ENCODE measurements at regions not wholly inside any gene's neighbourhood (a gene's known extent, or its start where the extent isn't known, plus 50 kb on each side); places are given as distances from the start of the nearest gene placed in this dataset.

- TF ChIP-seq EZH2phosphoT487 (IDR thresholded peaks at IDR 0.05; ENCODE audit: low read depth, severe bottlenecking, unreplicated experiment) (no peak), EZH2 (IDR thresholded peaks at IDR 0.05; ENCODE audit: borderline replicate concordance) (no peak), CTCF (IDR thresholded peaks at IDR 0.05; ENCODE audit: poor library complexity) (no peak)
Measured at GRCh38 chr4:152269448-152270191, 266.3 kb downstream of the FBXW7 start.

GRCh38 chr4:152267811-152268210 is 268.1 kb downstream of the FBXW7 start:
- DNase-seq (ENCODE audit: low spot score), result no peak
- no peaks in the 10 kb centered on the region for H3K79me2 ChIP-seq
- no peak for TF ChIP-seq EZH2phosphoT487 (IDR thresholded peaks at IDR 0.05; ENCODE audit: low read depth, severe bottlenecking, unreplicated experiment)
- TF ChIP-seq EZH2 (IDR thresholded peaks at IDR 0.05; ENCODE audit: borderline replicate concordance), result no peak
- no peak for TF ChIP-seq CTCF (IDR thresholded peaks at IDR 0.05; ENCODE audit: poor library complexity)
- H3K27me3 ChIP-seq, result no peaks in the 10 kb centered on the region
- no peak overlapping the region for H2AFZ ChIP-seq
- no peaks in the 10 kb centered on the region for H4K20me1 ChIP-seq (ENCODE audit: insufficient read depth, poor library complexity, severe bottlenecking)
- no peak overlapping the region for H3K4me3 ChIP-seq
- H3K27ac ChIP-seq, result no peak overlapping the region
- WGBS (ENCODE audit: low lambda C conversion rate, missing lambda C conversion rate), result 65% methylated on average over 3 of the region's 3 CpGs
- H3K9me2 ChIP-seq (replicated peaks; ENCODE audit: insufficient read depth), result no peaks in the 10 kb centered on the region
- H3K36me3 ChIP-seq (replicated peaks; ENCODE audit: insufficient read depth, low read depth), result no peaks in the 10 kb centered on the region
- no peak overlapping the region for H3K4me2 ChIP-seq
- no peaks in the 10 kb centered on the region for H3K9me3 ChIP-seq (ENCODE audit: low read depth)
- peaks cover 11% of the 10 kb centered on the region for H3K4me1 ChIP-seq (ENCODE audit: insufficient read depth)

More at GRCh38 chr4:152269448-152270191, 266.3 kb downstream of the FBXW7 start:
- DNase-seq (ENCODE audit: low spot score), result no peak
- peaks cover 9% of the 10 kb centered on the region for H3K4me1 ChIP-seq (ENCODE audit: insufficient read depth)
- no peaks in the 10 kb centered on the region for H3K9me2 ChIP-seq (replicated peaks; ENCODE audit: insufficient read depth)
- H3K4me3 ChIP-seq, result no peak overlapping the region
- H3K9me3 ChIP-seq (ENCODE audit: low read depth), result no peaks in the 10 kb centered on the region
- no peaks in the 10 kb centered on the region for H3K27me3 ChIP-seq
- H3K4me2 ChIP-seq, result no peak overlapping the region
- no peaks in the 10 kb centered on the region for H3K36me3 ChIP-seq (replicated peaks; ENCODE audit: insufficient read depth, low read depth)
- no peaks in the 10 kb centered on the region for H4K20me1 ChIP-seq (ENCODE audit: insufficient read depth, poor library complexity, severe bottlenecking)
- 90% methylated on average over 9 of the region's 9 CpGs for WGBS (ENCODE audit: low lambda C conversion rate, missing lambda C conversion rate)
- H3K27ac ChIP-seq, result no peak overlapping the region
- H3K79me2 ChIP-seq, result no peaks in the 10 kb centered on the region
- no peak overlapping the region for H2AFZ ChIP-seq

GRCh38 chr4:152266831-152267480 is 268.9 kb downstream of the FBXW7 start:
- no peak for TF ChIP-seq EZH2phosphoT487 (IDR thresholded peaks at IDR 0.05; ENCODE audit: low read depth, severe bottlenecking, unreplicated experiment)
- TF ChIP-seq EZH2 (IDR thresholded peaks at IDR 0.05; ENCODE audit: borderline replicate concordance), result no peak
- TF ChIP-seq CTCF (IDR thresholded peaks at IDR 0.05; ENCODE audit: poor library complexity), result no peak
- Histone ChIP-seq H3K27ac (no peak overlapping the region), H3K9me3 (ENCODE audit: low read depth) (no peaks in the 10 kb centered on the region), H3K79me2 (no peaks in the 10 kb centered on the region), H3K4me3 (no peak overlapping the region), H3K4me1 (ENCODE audit: insufficient read depth) (peaks cover 11% of the 10 kb centered on the region), H3K4me2 (no peak overlapping the region), H3K36me3 (replicated peaks; ENCODE audit: insufficient read depth, low read depth) (no peaks in the 10 kb centered on the region), H3K27me3 (no peaks in the 10 kb centered on the region), H4K20me1 (ENCODE audit: insufficient read depth, poor library complexity, severe bottlenecking) (no peaks in the 10 kb centered on the region), H3K9me2 (replicated peaks; ENCODE audit: insufficient read depth) (no peaks in the 10 kb centered on the region), H2AFZ (no peak overlapping the region)
- no peak for DNase-seq (ENCODE audit: low spot score)
- 98% methylated on average over 3 of the region's 3 CpGs for whole genome bisulfite sequencing (ENCODE audit: low lambda C conversion rate, missing lambda C conversion rate)

Measured in hepatocyte (in vitro differentiated cells).